Adrenal gland (tissue), 5 donors: ENCODE measurements at regions not wholly inside any gene's neighbourhood (a gene's known extent, or its start where the extent isn't known, plus 50 kb on each side); places are given as distances from the start of the nearest gene placed in this dataset.

Experiments
- CTCF ChIP-seq, 6 experiments: fragments of 450-650 bp in 4 of 6; fragments of 200-600 bp in 2 of 6; sonication (generic) in 1 of 6; IDR thresholded peaks; 1 replicate in 5 of 6; 2 replicates in 1 of 6; pipeline versions ENCODE4 v1.5.1 to v1.8.0; 2016 to 2021; ENCODE audit warnings: antibody characterized with exemption in 6 of 6, mild to moderate bottlenecking in 2 of 6, moderate library complexity in 1 of 6
- POLR2A ChIP-seq, 2 donors: fragments of 450-650 bp; IDR thresholded peaks; one replicate each; pipeline ENCODE4 v1.6.1; 2017; ENCODE audit warnings: antibody characterized with exemption in 2 of 2, mild to moderate bottlenecking in 2 of 2, moderate library complexity in 1 of 2
- donor health status: DM: no; HTN: no; CAD: no.

- no peak for TF ChIP-seq CTCF (IDR thresholded peaks at IDR 0.05)
- no peak for TF ChIP-seq POLR2A (IDR thresholded peaks at IDR 0.05)
Observed at GRCh38 chr6:119630561-119631192, 281.1 kb upstream of the MAN1A1 start.
